ENCODE measurements at regions not wholly inside any gene's neighbourhood (a gene's known extent, or its start where the extent isn't known, plus 50 kb on each side); places are given as distances from the start of the nearest gene placed in this dataset.

GRCh38 chr19:30781047-30781446 is 408.9 kb downstream of the ZNF536 start:
- TF ChIP-seq CTCF (IDR thresholded peaks at IDR 0.05): no peak

GRCh38 chr19:30780456-30780855 is 408.3 kb downstream of the ZNF536 start:
- TF ChIP-seq CTCF (IDR thresholded peaks at IDR 0.05): no peak

- no peak for TF ChIP-seq CTCF (IDR thresholded peaks at IDR 0.05)
Measured at GRCh38 chr19:30780032-30780431, 407.8 kb downstream of the ZNF536 start.

GRCh38 chr19:30778961-30779715 is 407.0 kb downstream of the ZNF536 start:
- no peak for TF ChIP-seq CTCF (IDR thresholded peaks at IDR 0.05)

GRCh38 chr19:30778061-30778460 is 405.9 kb downstream of the ZNF536 start:
- no peak for TF ChIP-seq CTCF (IDR thresholded peaks at IDR 0.05)

- no peak for TF ChIP-seq CTCF (IDR thresholded peaks at IDR 0.05)
Measured at GRCh38 chr19:30775956-30776355, 403.8 kb downstream of the ZNF536 start.

GRCh38 chr19:30774252-30774766 is 402.1 kb downstream of the ZNF536 start:
- TF ChIP-seq CTCF (IDR thresholded peaks at IDR 0.05): no peak
